ENCODE measurements at regions not wholly inside any gene's neighbourhood (a gene's known extent, or its start where the extent isn't known, plus 50 kb on each side); places are given as distances from the start of the nearest gene placed in this dataset.

GRCh38 chr4:138512756-138513155 lies 270.6 kb upstream of the SLC7A11 start:
- no peaks in the 10 kb centered on the region for H3K9me3 ChIP-seq (replicated peaks; ENCODE audit: low read length)
- H3K27me3 ChIP-seq (ENCODE audit: control insufficient read depth, insufficient read depth, low read length), result no peaks in the 10 kb centered on the region
- peaks cover 18% of the 10 kb centered on the region for H3K4me1 ChIP-seq (ENCODE audit: control insufficient read depth, insufficient read depth, low read length)
- no peak overlapping the region for H3K4me2 ChIP-seq (ENCODE audit: low read length)
- no peak overlapping the region for H3K4me3 ChIP-seq (ENCODE audit: low read length)
- no peaks in the 10 kb centered on the region for H3K36me3 ChIP-seq (ENCODE audit: insufficient read depth, low read length)
- no peak overlapping the region for H3K9ac ChIP-seq (ENCODE audit: low read depth, low read length)

DNA sequence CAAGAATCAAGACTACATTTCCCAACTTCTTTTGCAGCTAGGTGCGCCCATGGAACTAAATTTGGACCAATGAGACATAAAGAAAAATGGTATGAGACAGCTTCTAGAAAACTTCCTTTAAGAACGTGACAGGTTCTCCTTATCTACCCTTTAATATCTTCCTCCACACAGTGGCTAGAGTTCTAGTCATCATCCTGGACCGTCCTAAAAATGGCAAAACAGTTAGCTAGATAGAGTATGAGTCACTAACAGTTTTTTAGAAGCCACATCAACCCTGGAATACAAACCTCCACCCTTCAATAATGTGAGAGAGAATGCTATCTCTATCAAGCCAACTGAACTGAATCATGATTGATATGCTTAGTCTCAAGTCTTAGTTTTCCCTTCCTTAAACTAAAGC lies 267.9 kb upstream of the SLC7A11 start:
- H3K4me1 ChIP-seq (ENCODE audit: control insufficient read depth, insufficient read depth, low read length), result peaks cover 24% of the 10 kb centered on the region
- no peaks in the 10 kb centered on the region for H3K27me3 ChIP-seq (ENCODE audit: control insufficient read depth, insufficient read depth, low read length)
- H3K4me2 ChIP-seq (ENCODE audit: low read length), result no peak overlapping the region
- no peak overlapping the region for H3K4me3 ChIP-seq (ENCODE audit: low read length)
- H3K36me3 ChIP-seq (ENCODE audit: insufficient read depth, low read length), result no peaks in the 10 kb centered on the region
- no peak overlapping the region for H3K9ac ChIP-seq (ENCODE audit: low read depth, low read length)
- H3K9me3 ChIP-seq (replicated peaks; ENCODE audit: low read length), result no peaks in the 10 kb centered on the region

DNA sequence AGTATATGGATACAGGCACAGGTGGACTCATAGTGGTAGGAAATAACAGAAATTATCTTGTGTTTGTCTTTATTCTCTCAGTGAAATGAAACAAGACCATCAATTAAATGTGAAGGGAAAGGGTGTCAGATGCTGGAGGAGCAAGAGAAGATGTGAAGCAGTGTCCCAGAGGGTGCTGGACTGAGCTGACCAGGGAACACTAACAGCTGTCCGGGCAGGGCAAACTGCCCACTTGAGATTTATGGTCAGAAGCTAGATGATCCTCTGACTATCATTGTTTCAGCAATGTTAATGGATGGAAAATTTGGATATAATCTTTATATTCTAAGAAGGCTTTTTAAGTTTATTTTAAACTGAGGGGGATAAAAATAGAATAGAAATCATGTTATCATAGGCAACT lies 267.2 kb upstream of the SLC7A11 start:
- no peaks in the 10 kb centered on the region for H3K9me3 ChIP-seq (replicated peaks; ENCODE audit: low read length)
- H3K4me3 ChIP-seq (ENCODE audit: low read length), result no peak overlapping the region
- H3K36me3 ChIP-seq (ENCODE audit: insufficient read depth, low read length), result no peaks in the 10 kb centered on the region
- H3K4me2 ChIP-seq (ENCODE audit: low read length), result no peak overlapping the region
- H3K27me3 ChIP-seq (ENCODE audit: control insufficient read depth, insufficient read depth, low read length), result no peaks in the 10 kb centered on the region
- no peak overlapping the region for H3K9ac ChIP-seq (ENCODE audit: low read depth, low read length)
- peaks cover 24% of the 10 kb centered on the region for H3K4me1 ChIP-seq (ENCODE audit: control insufficient read depth, insufficient read depth, low read length)

- Histone ChIP-seq H3K9ac (ENCODE audit: low read depth, low read length) (no peak overlapping the region), H3K4me1 (ENCODE audit: control insufficient read depth, insufficient read depth, low read length) (peaks cover 17% of the 10 kb centered on the region), H3K4me2 (ENCODE audit: low read length) (no peak overlapping the region), H3K27me3 (ENCODE audit: control insufficient read depth, insufficient read depth, low read length) (no peaks in the 10 kb centered on the region), H3K9me3 (replicated peaks; ENCODE audit: low read length) (no peaks in the 10 kb centered on the region), H3K4me3 (ENCODE audit: low read length) (no peak overlapping the region), H3K36me3 (ENCODE audit: insufficient read depth, low read length) (no peaks in the 10 kb centered on the region)
Observed at GRCh38 chr4:138507522-138507921, 265.4 kb upstream of the SLC7A11 start.

- H3K4me2 ChIP-seq (ENCODE audit: low read length), result no peak overlapping the region
- no peaks in the 10 kb centered on the region for H3K36me3 ChIP-seq (ENCODE audit: insufficient read depth, low read length)
- H3K9ac ChIP-seq (ENCODE audit: low read depth, low read length), result no peak overlapping the region
- no peak overlapping the region for H3K4me3 ChIP-seq (ENCODE audit: low read length)
- H3K9me3 ChIP-seq (replicated peaks; ENCODE audit: low read length), result no peaks in the 10 kb centered on the region
- no peaks in the 10 kb centered on the region for H3K27me3 ChIP-seq (ENCODE audit: control insufficient read depth, insufficient read depth, low read length)
- H3K4me1 ChIP-seq (ENCODE audit: control insufficient read depth, insufficient read depth, low read length), result no peaks in the 10 kb centered on the region
Observed at GRCh38 chr4:138501614-138502013, 259.5 kb upstream of the SLC7A11 start.

GRCh38 chr4:138500869-138501268 lies 258.7 kb upstream of the SLC7A11 start:
- Histone ChIP-seq H3K9ac (ENCODE audit: low read depth, low read length) (no peak overlapping the region), H3K4me1 (ENCODE audit: control insufficient read depth, insufficient read depth, low read length) (no peaks in the 10 kb centered on the region), H3K27me3 (ENCODE audit: control insufficient read depth, insufficient read depth, low read length) (no peaks in the 10 kb centered on the region), H3K4me2 (ENCODE audit: low read length) (no peak overlapping the region), H3K4me3 (ENCODE audit: low read length) (no peak overlapping the region), H3K9me3 (replicated peaks; ENCODE audit: low read length) (no peaks in the 10 kb centered on the region), H3K36me3 (ENCODE audit: insufficient read depth, low read length) (no peaks in the 10 kb centered on the region)

GRCh38 chr4:138499627-138500026 lies 257.5 kb upstream of the SLC7A11 start:
- Histone ChIP-seq H3K4me1 (ENCODE audit: control insufficient read depth, insufficient read depth, low read length) (no peaks in the 10 kb centered on the region), H3K9me3 (replicated peaks; ENCODE audit: low read length) (no peaks in the 10 kb centered on the region), H3K9ac (ENCODE audit: low read depth, low read length) (no peak overlapping the region), H3K27me3 (ENCODE audit: control insufficient read depth, insufficient read depth, low read length) (no peaks in the 10 kb centered on the region), H3K4me2 (ENCODE audit: low read length) (no peak overlapping the region), H3K36me3 (ENCODE audit: insufficient read depth, low read length) (no peaks in the 10 kb centered on the region), H3K4me3 (ENCODE audit: low read length) (no peak overlapping the region)

DNA sequence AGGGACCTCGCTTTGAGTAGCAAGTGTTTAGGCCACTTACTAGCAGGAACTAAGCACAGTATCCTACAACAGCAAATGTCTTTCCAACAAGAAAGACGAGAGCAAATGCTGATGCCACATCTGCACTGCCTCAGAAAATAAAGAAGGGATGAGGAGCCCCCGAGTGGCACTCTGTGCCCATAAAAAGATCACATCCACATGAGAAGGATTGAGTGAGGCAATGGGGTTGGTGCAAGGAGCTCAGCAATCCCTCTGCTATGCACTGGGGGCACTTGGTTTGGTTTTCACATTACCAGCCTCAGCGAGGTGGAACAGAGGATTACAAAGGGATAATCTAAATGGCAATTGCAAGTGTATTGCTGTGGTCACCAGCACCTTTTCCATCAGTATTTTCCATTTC lies 252.8 kb upstream of the SLC7A11 start:
- Histone ChIP-seq H3K4me1 (ENCODE audit: control insufficient read depth, insufficient read depth, low read length) (no peaks in the 10 kb centered on the region), H3K36me3 (ENCODE audit: insufficient read depth, low read length) (no peaks in the 10 kb centered on the region), H3K4me2 (ENCODE audit: low read length) (no peak overlapping the region), H3K9me3 (replicated peaks; ENCODE audit: low read length) (no peaks in the 10 kb centered on the region), H3K27me3 (ENCODE audit: control insufficient read depth, insufficient read depth, low read length) (no peaks in the 10 kb centered on the region), H3K9ac (ENCODE audit: low read depth, low read length) (no peak overlapping the region), H3K4me3 (ENCODE audit: low read length) (no peak overlapping the region)

- no peak overlapping the region for H3K4me2 ChIP-seq (ENCODE audit: low read length)
- H3K27me3 ChIP-seq (ENCODE audit: control insufficient read depth, insufficient read depth, low read length), result no peaks in the 10 kb centered on the region
- no peak overlapping the region for H3K9ac ChIP-seq (ENCODE audit: low read depth, low read length)
- no peaks in the 10 kb centered on the region for H3K36me3 ChIP-seq (ENCODE audit: insufficient read depth, low read length)
- no peaks in the 10 kb centered on the region for H3K4me1 ChIP-seq (ENCODE audit: control insufficient read depth, insufficient read depth, low read length)
- H3K9me3 ChIP-seq (replicated peaks; ENCODE audit: low read length), result no peaks in the 10 kb centered on the region
- no peak overlapping the region for H3K4me3 ChIP-seq (ENCODE audit: low read length)
Observed at GRCh38 chr4:138494116-138494515, 252.0 kb upstream of the SLC7A11 start.

GRCh38 chr4:138492176-138492575 lies 250.0 kb upstream of the SLC7A11 start:
- no peaks in the 10 kb centered on the region for H3K27me3 ChIP-seq (ENCODE audit: control insufficient read depth, insufficient read depth, low read length)
- no peak overlapping the region for H3K9ac ChIP-seq (ENCODE audit: low read depth, low read length)
- H3K9me3 ChIP-seq (replicated peaks; ENCODE audit: low read length), result no peaks in the 10 kb centered on the region
- H3K4me3 ChIP-seq (ENCODE audit: low read length), result no peak overlapping the region
- H3K4me1 ChIP-seq (ENCODE audit: control insufficient read depth, insufficient read depth, low read length), result peaks cover 9% of the 10 kb centered on the region
- no peaks in the 10 kb centered on the region for H3K36me3 ChIP-seq (ENCODE audit: insufficient read depth, low read length)
- no peak overlapping the region for H3K4me2 ChIP-seq (ENCODE audit: low read length)

GRCh38 chr4:138488533-138488932 lies 246.4 kb upstream of the SLC7A11 start:
- no peaks in the 10 kb centered on the region for H3K9me3 ChIP-seq (replicated peaks; ENCODE audit: low read length)
- H3K36me3 ChIP-seq (ENCODE audit: insufficient read depth, low read length), result no peaks in the 10 kb centered on the region
- H3K4me2 ChIP-seq (ENCODE audit: low read length), result peak overlapping the region; percentile 42
- no peak overlapping the region for H3K9ac ChIP-seq (ENCODE audit: low read depth, low read length)
- peaks cover 9% of the 10 kb centered on the region for H3K4me1 ChIP-seq (ENCODE audit: control insufficient read depth, insufficient read depth, low read length)
- H3K4me3 ChIP-seq (ENCODE audit: low read length), result no peak overlapping the region
- no peaks in the 10 kb centered on the region for H3K27me3 ChIP-seq (ENCODE audit: control insufficient read depth, insufficient read depth, low read length)

- Histone ChIP-seq H3K27me3 (ENCODE audit: control insufficient read depth, insufficient read depth, low read length) (no peaks in the 10 kb centered on the region), H3K9ac (ENCODE audit: low read depth, low read length) (no peak overlapping the region), H3K9me3 (replicated peaks; ENCODE audit: low read length) (no peaks in the 10 kb centered on the region), H3K36me3 (ENCODE audit: insufficient read depth, low read length) (no peaks in the 10 kb centered on the region), H3K4me2 (ENCODE audit: low read length) (no peak overlapping the region), H3K4me1 (ENCODE audit: control insufficient read depth, insufficient read depth, low read length) (peaks cover 9% of the 10 kb centered on the region), H3K4me3 (ENCODE audit: low read length) (no peak overlapping the region)
Observed at GRCh38 chr4:138487670-138488069, 245.5 kb upstream of the SLC7A11 start.
